HG03064 (cell line): ENCODE measurements at regions not wholly inside any gene's neighbourhood (a gene's known extent, or its start where the extent isn't known, plus 50 kb on each side); places are given as distances from the start of the nearest gene placed in this dataset.
"Not testable (repeated sequence)": the region's sequence is repeated elsewhere in the genome, so short reads cannot be mapped to it uniquely, and the experiment has no call there.

Source experiments
- ATAC-seq: cut with Tn5 transposase; IDR thresholded peaks from one replicate; pipeline ENCODE4 v1.9.1; 2021; ENCODE audit warnings: low read depth; ENCODE audit not compliant: unreplicated experiment

GRCh38 chr7:55705728-55706450 is 133.6 kb upstream of the VOPP1 start:
- ATAC-seq, result not testable (repeated sequence)

- ATAC-seq, result not testable (repeated sequence)
These were observed 130.5 kb upstream of the VOPP1 start for GRCh38 chr7:55702831-55703230.

- not testable (repeated sequence) for ATAC-seq
These were observed 127.1 kb upstream of the VOPP1 start for GRCh38 chr7:55699450-55699842.

GRCh38 chr7:55698607-55699449 is 126.5 kb upstream of the VOPP1 start:
- peak; percentile 77 for ATAC-seq

- not testable (repeated sequence) for ATAC-seq
These were observed 123.8 kb upstream of the VOPP1 start for GRCh38 chr7:55695893-55696701.

GRCh38 chr7:55694484-55694883 is 122.2 kb upstream of the VOPP1 start:
- ATAC-seq, result not testable (repeated sequence)

GRCh38 chr7:55688684-55689681 is 116.7 kb upstream of the VOPP1 start:
- ATAC-seq, result not testable (repeated sequence)

GRCh38 chr7:55688261-55688660 is 116.0 kb upstream of the VOPP1 start:
- ATAC-seq, result not testable (repeated sequence)

- ATAC-seq, result not testable (repeated sequence)
These were observed 115.0 kb upstream of the VOPP1 start for GRCh38 chr7:55687252-55687651.

- not testable (repeated sequence) for ATAC-seq
These were observed 114.5 kb upstream of the VOPP1 start for GRCh38 chr7:55686771-55687170.

GRCh38 chr7:55683501-55683900 is 111.2 kb upstream of the VOPP1 start:
- ATAC-seq, result not testable (repeated sequence)

GRCh38 chr7:55675589-55675988 is 103.3 kb upstream of the VOPP1 start:
- ATAC-seq, result not testable (repeated sequence)

- ATAC-seq, result not testable (repeated sequence)
These were observed 101.2 kb upstream of the VOPP1 start for GRCh38 chr7:55673525-55673924.

GRCh38 chr7:55672084-55672483 is 99.8 kb upstream of the VOPP1 start:
- not testable (repeated sequence) for ATAC-seq

GRCh38 chr7:55657654-55658053 is 85.4 kb upstream of the VOPP1 start:
- no peak for ATAC-seq

- ATAC-seq, result no peak
These were observed 78.8 kb upstream of the VOPP1 start for GRCh38 chr7:55651057-55651456.

- no peak for ATAC-seq
These were observed 76.9 kb upstream of the VOPP1 start for GRCh38 chr7:55649238-55649637.

GRCh38 chr7:55644567-55644966 is 72.3 kb upstream of the VOPP1 start:
- no peak for ATAC-seq

GRCh38 chr7:55642266-55642665 is 70.0 kb upstream of the VOPP1 start:
- ATAC-seq, result no peak

- ATAC-seq, result peak; percentile 88
These were observed 69.5 kb upstream of the VOPP1 start for GRCh38 chr7:55641811-55642210.
